Fibroblast of lung (primary cell): ENCODE measurements at regions not wholly inside any gene's neighbourhood (a gene's known extent, or its start where the extent isn't known, plus 50 kb on each side); places are given as distances from the start of the nearest gene placed in this dataset.

Source experiments
- DNase-seq, 2 donors: peaks; one replicate each; pipeline versions ENCODE4 v3.0.0 to v3.0.0-alpha.2; 2010; ENCODE audit warnings: low read depth in 2 of 2
- H2AFZ ChIP-seq: 2 replicates; pipeline ENCODE4 v1.5.1; 2012; ENCODE audit warnings: low read length, control low read depth, inconsistent platforms
- H3K27ac ChIP-seq: 2 replicates; pipeline ENCODE4 v1.5.1; 2011; ENCODE audit warnings: low read length, control low read depth; ENCODE audit not compliant: insufficient read depth
- H3K27me3 ChIP-seq: 2 replicates; pipeline ENCODE4 v1.5.1; 2011; ENCODE audit warnings: mild to moderate bottlenecking, low read length; ENCODE audit not compliant: control insufficient read depth, insufficient read depth
- H3K36me3 ChIP-seq: 2 replicates; pipeline ENCODE4 v1.5.1; 2011; ENCODE audit warnings: low read length; ENCODE audit not compliant: control insufficient read depth, insufficient read depth
- H3K4me1 ChIP-seq: 2 replicates; pipeline ENCODE4 v1.5.1; 2011; ENCODE audit warnings: low read length; ENCODE audit not compliant: control insufficient read depth, insufficient read depth; ENCODE audit errors: extremely low read depth
- H3K4me2 ChIP-seq: 2 replicates; pipeline ENCODE4 v1.5.1; 2011; ENCODE audit warnings: low read length, control low read depth; ENCODE audit not compliant: insufficient read depth; ENCODE audit errors: extremely low read depth
- H3K4me3 ChIP-seq, 4 experiments: fragments of 200-600 bp in 1 of 4; sonication (generic) in 1 of 4; replicated peaks in 1 of 4; 2 replicates each; pipeline ENCODE4 v1.5.1; 2011 to 2016; ENCODE audit warnings: low read length in 4 of 4, low read depth in 3 of 4, mild to moderate bottlenecking in 3 of 4, control low read depth in 2 of 4, inconsistent platforms in 1 of 4, mixed read lengths in 1 of 4; ENCODE audit not compliant: insufficient read depth in 1 of 4; ENCODE audit errors: control extremely low read depth in 1 of 4
- H3K79me2 ChIP-seq: 2 replicates; pipeline ENCODE4 v1.5.1; 2012; ENCODE audit warnings: mild to moderate bottlenecking, low read length, inconsistent platforms; ENCODE audit not compliant: control insufficient read depth, insufficient read depth
- H3K9ac ChIP-seq: 2 replicates; pipeline ENCODE4 v1.5.1; 2011; ENCODE audit warnings: mild to moderate bottlenecking, low read length, control low read depth; ENCODE audit not compliant: insufficient read depth
- H3K9me3 ChIP-seq: 2 replicates; pipeline ENCODE4 v1.5.1; 2012; ENCODE audit warnings: low read depth, low read length; ENCODE audit not compliant: control insufficient read depth, insufficient read depth
- H4K20me1 ChIP-seq: 2 replicates; pipeline ENCODE4 v1.5.1; 2011; ENCODE audit warnings: low read length; ENCODE audit not compliant: control insufficient read depth, insufficient read depth; ENCODE audit errors: extremely low read depth
- EZH2 ChIP-seq: IDR thresholded peaks from 2 replicates; pipeline ENCODE4 v1.5.1; 2012; ENCODE audit warnings: low read length, control low read depth, mild to moderate bottlenecking; ENCODE audit errors: missing control alignments
- TF ChIP-seq, protein P1 (sequence below), 2 donors: IDR thresholded peaks in 1 of 2; conservative IDR thresholded peaks in 1 of 2; 1 replicate in 1 of 2; 2 replicates in 1 of 2; pipeline ENCODE4 v1.5.1; 2011 to 2012; ENCODE audit warnings: low read length in 2 of 2, control low read depth in 1 of 2, inconsistent platforms in 1 of 2, low read depth in 1 of 2, mild to moderate bottlenecking in 1 of 2

GRCh38 chr6:6483168-6483567, 105.4 kb upstream of the LY86 start:
- Histone ChIP-seq H3K79me2 (no peaks in the 10 kb centered on the region), H3K27ac (no peak overlapping the region), H2AFZ (no peak overlapping the region), H3K27me3 (no peaks in the 10 kb centered on the region), H3K4me3 (no peak overlapping the region), H3K9ac (no peak overlapping the region), H4K20me1 (no peaks in the 10 kb centered on the region), H3K4me1 (no peaks in the 10 kb centered on the region), H3K4me2 (no peak overlapping the region), H3K36me3 (no peaks in the 10 kb centered on the region), H3K9me3 (no peaks in the 10 kb centered on the region)
- TF ChIP-seq, protein P1, sequence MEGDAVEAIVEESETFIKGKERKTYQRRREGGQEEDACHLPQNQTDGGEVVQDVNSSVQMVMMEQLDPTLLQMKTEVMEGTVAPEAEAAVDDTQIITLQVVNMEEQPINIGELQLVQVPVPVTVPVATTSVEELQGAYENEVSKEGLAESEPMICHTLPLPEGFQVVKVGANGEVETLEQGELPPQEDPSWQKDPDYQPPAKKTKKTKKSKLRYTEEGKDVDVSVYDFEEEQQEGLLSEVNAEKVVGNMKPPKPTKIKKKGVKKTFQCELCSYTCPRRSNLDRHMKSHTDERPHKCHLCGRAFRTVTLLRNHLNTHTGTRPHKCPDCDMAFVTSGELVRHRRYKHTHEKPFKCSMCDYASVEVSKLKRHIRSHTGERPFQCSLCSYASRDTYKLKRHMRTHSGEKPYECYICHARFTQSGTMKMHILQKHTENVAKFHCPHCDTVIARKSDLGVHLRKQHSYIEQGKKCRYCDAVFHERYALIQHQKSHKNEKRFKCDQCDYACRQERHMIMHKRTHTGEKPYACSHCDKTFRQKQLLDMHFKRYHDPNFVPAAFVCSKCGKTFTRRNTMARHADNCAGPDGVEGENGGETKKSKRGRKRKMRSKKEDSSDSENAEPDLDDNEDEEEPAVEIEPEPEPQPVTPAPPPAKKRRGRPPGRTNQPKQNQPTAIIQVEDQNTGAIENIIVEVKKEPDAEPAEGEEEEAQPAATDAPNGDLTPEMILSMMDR (conservative IDR thresholded peaks at IDR 0.05 in 1 of 2, IDR thresholded peaks at IDR 0.05 in 1 of 2; ENCODE audit: low read depth in 1 of 2, low read length in 2 of 2) = no peak
- no peak for TF ChIP-seq EZH2
- DNase-seq = no peak

GRCh38 chr6:6483733-6484132, 104.8 kb upstream of the LY86 start:
- DNase-seq = no peak
- H3K27ac ChIP-seq = no peak overlapping the region
- TF ChIP-seq, protein P1 (conservative IDR thresholded peaks at IDR 0.05 in 1 of 2, IDR thresholded peaks at IDR 0.05 in 1 of 2; ENCODE audit: low read depth in 1 of 2, low read length in 2 of 2) = no peak
- no peak for TF ChIP-seq EZH2

GRCh38 chr6:6484681-6485080, 103.8 kb upstream of the LY86 start:
- no peak overlapping the region for H2AFZ ChIP-seq
- no peak for DNase-seq

More at GRCh38 chr6:6483733-6484132, 104.8 kb upstream of the LY86 start:
- no peak overlapping the region for H3K9ac ChIP-seq
- H3K27me3 ChIP-seq = no peaks in the 10 kb centered on the region
- no peaks in the 10 kb centered on the region for H3K36me3 ChIP-seq
- H3K4me3 ChIP-seq = no peak overlapping the region
- H3K4me1 ChIP-seq = no peaks in the 10 kb centered on the region
- H4K20me1 ChIP-seq = no peaks in the 10 kb centered on the region
- H3K4me2 ChIP-seq = no peak overlapping the region
- no peaks in the 10 kb centered on the region for H3K79me2 ChIP-seq
- H3K9me3 ChIP-seq = no peaks in the 10 kb centered on the region
- H2AFZ ChIP-seq = no peak overlapping the region

More at GRCh38 chr6:6484681-6485080, 103.8 kb upstream of the LY86 start:
- no peaks in the 10 kb centered on the region for H3K36me3 ChIP-seq
- H3K4me3 ChIP-seq = no peak overlapping the region
- H3K9me3 ChIP-seq = no peaks in the 10 kb centered on the region
- H3K27ac ChIP-seq = no peak overlapping the region
- no peaks in the 10 kb centered on the region for H3K27me3 ChIP-seq
- no peak for TF ChIP-seq EZH2
- TF ChIP-seq, protein P1 (conservative IDR thresholded peaks at IDR 0.05 in 1 of 2, IDR thresholded peaks at IDR 0.05 in 1 of 2; ENCODE audit: low read depth in 1 of 2, low read length in 2 of 2) = no peak
- no peaks in the 10 kb centered on the region for H3K4me1 ChIP-seq
- H3K4me2 ChIP-seq = no peak overlapping the region
- no peak overlapping the region for H3K9ac ChIP-seq
- H3K79me2 ChIP-seq = no peaks in the 10 kb centered on the region
- H4K20me1 ChIP-seq = no peaks in the 10 kb centered on the region
